Fibroblast of gingiva (primary cell): ENCODE measurements at regions not wholly inside any gene's neighbourhood (a gene's known extent, or its start where the extent isn't known, plus 50 kb on each side); places are given as distances from the start of the nearest gene placed in this dataset.

Experiments used
- DNase-seq: peaks from one replicate; pipeline ENCODE4 v3.0.0-alpha.2; 2011; ENCODE audit warnings: low read depth

- no peak for DNase-seq
Measured at GRCh38 chrX:30950391-30950790, 61.3 kb upstream of the TAB3 start.

- no peak for DNase-seq
Measured at GRCh38 chrX:30949554-30949953, 60.5 kb upstream of the TAB3 start.

GRCh38 chrX:30948626-30949025, 59.6 kb upstream of the TAB3 start:
- DNase-seq: no peak

GRCh38 chrX:30948051-30948450, 59.0 kb upstream of the TAB3 start:
- no peak for DNase-seq

GRCh38 chrX:30943984-30944383, 54.9 kb upstream of the TAB3 start:
- DNase-seq: no peak

- DNase-seq: no peak
Measured at GRCh38 chrX:30941898-30942297, 52.8 kb upstream of the TAB3 start.

- DNase-seq: no peak
Measured at GRCh38 chrX:30939928-30940327, 50.9 kb upstream of the TAB3 start.
